Retinal pigment epithelial cell (primary cell): ENCODE measurements at regions not wholly inside any gene's neighbourhood (a gene's known extent, or its start where the extent isn't known, plus 50 kb on each side); places are given as distances from the start of the nearest gene placed in this dataset.
"Not testable (repeated sequence)": the region's sequence is repeated elsewhere in the genome, so short reads cannot be mapped to it uniquely, and the experiment has no call there.

Experiments used
- DNase-seq: peaks from one replicate; pipeline ENCODE4 v3.0.0-alpha.2; 2010; ENCODE audit warnings: low read depth
- H3K4me3 ChIP-seq: 2 replicates; pipeline ENCODE4 v1.5.1; 2011; ENCODE audit warnings: mild to moderate bottlenecking, low read length, control low read depth, moderate library complexity
- TF ChIP-seq, protein P1 (sequence below): conservative IDR thresholded peaks from 2 replicates; pipeline ENCODE4 v1.5.1; 2011; ENCODE audit warnings: low read depth, low read length, control low read depth, inconsistent platforms

DNA sequence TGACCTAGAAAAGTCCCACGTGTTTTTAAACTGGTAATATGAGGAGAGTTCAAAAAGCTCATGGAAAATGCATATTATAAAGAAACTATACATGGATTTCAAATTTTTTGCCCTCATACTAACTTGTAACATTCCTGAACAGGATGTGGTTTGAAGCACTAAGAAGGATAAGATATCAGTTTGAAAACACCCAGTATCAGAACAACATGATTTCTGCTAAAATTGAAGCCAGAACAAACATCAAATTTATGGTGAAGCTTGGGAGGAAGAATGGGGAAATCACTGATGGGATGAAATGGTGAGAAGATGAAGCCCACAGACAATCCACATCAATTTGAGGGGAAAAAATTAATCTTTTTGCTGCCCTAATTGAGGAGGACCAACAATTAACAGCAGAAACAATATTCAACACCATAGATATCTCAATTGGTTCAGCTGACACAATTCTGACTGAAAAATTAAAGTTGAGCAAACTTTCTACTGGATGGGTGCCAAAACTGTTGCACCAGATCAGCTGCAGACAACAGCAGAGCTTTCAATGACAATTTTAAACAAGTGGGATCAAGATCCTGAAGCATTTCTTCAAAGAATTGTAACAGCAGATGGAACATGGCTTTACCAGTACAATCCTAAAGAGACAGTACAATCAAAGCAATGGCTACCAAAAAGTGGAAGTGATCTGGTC, 113.2 kb upstream of the SNX2 start:
- TF ChIP-seq, protein P1, sequence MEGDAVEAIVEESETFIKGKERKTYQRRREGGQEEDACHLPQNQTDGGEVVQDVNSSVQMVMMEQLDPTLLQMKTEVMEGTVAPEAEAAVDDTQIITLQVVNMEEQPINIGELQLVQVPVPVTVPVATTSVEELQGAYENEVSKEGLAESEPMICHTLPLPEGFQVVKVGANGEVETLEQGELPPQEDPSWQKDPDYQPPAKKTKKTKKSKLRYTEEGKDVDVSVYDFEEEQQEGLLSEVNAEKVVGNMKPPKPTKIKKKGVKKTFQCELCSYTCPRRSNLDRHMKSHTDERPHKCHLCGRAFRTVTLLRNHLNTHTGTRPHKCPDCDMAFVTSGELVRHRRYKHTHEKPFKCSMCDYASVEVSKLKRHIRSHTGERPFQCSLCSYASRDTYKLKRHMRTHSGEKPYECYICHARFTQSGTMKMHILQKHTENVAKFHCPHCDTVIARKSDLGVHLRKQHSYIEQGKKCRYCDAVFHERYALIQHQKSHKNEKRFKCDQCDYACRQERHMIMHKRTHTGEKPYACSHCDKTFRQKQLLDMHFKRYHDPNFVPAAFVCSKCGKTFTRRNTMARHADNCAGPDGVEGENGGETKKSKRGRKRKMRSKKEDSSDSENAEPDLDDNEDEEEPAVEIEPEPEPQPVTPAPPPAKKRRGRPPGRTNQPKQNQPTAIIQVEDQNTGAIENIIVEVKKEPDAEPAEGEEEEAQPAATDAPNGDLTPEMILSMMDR = no peak
- DNase-seq = no peak

DNA sequence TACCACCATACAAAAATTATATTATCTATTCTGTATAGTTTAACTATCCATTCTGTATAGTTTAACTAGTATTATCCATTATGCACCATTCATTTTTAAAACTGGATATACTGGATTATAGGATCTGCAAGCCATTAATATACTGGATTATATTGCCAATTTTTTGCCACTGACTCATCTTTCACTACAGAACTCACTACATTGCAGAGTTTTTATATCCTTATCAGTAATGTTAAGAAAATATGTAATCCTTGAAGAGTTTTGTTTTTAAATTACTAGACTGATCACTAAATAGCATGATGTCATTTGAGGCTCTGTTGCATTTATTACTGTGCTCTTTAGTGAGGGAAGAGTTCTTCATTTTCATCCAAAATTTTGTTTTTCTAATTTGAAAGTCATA, 109.8 kb upstream of the SNX2 start:
- H3K4me3 ChIP-seq = no peak overlapping the region
- no peak for DNase-seq
- TF ChIP-seq, protein P1 = no peak

More for the DNA sequence above, 113.2 kb upstream of the SNX2 start:
- no peak overlapping the region for H3K4me3 ChIP-seq

DNA sequence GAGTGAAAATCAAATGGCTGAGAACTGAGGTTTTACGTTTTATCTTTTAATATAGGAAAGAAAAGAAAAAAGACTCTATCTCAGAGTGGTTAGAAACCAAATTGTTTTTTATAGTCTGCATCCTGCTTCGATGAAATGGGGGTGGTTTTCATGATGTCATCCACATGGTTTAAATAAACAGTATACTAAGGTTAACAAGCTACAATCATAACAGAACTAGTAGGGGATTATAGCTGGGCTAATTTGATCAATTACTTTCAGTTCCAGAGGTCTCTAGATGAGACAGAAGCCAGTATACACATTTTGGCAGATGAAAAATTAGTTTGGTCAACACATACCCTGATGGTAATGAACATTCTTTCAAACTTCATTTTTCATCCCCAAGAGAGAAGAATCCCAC, 106.3 kb upstream of the SNX2 start:
- TF ChIP-seq, protein P1 = no peak
- no peak overlapping the region for H3K4me3 ChIP-seq
- no peak for DNase-seq

DNA sequence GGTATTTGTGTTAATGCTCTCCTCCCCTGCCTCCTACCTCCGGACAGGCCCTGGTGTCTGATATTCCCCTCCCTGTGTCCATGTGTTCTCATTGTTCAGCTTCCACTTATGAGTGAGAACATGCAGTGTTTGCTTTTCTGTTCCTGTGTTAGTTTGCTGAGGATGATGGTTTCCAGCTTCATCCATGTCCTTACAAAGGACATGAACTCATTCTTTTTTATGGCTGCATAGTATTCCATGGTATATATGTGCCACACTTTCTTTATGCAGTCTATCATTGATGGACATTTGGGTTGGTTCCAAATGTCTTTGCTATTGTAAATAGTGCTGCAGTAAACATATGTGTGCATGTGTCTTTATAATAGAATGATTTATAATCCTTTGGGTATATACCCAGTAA, 105.2 kb upstream of the SNX2 start:
- not testable (repeated sequence) for DNase-seq, H3K4me3 ChIP-seq

DNA sequence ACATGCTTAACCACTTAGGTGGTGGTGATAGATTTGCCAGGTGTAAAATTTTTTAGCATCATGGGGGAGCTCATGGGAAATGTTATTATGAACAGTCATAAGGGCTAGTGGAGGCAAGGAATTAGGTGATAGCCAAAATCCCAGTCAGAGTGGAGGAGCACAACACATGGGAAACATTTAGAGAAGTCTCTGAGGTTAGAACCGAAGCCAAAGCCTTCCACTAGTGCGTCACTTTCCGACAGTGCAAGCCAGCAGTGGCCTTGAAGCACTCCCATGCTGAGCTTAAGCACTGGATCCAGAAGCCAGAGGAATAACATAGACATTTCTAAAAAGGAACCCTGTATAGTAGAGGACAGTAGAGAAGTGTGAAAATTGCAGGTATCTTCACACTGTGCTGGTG, 101.5 kb upstream of the SNX2 start:
- no peak overlapping the region for H3K4me3 ChIP-seq
- TF ChIP-seq, protein P1 = no peak
- DNase-seq = no peak

DNA sequence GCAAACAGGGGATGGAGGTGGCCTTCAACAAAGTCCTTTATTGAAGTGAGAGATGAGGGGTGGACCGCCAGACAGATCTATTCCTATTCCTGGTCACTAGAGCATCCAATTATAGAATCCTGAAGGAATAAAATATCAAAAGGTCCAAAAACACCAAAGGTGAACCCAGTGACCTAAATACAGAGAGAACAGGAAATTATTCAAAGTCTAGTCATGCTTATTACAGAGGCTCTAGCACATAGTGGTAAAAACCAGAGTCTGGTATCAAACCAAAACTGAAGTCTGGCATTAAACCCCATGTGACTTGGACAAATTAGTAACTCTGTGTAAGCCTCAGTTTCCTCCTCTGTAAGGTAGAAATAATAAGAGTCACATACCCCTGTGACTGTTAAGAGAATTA, 100.5 kb upstream of the SNX2 start:
- TF ChIP-seq, protein P1 = no peak
- no peak overlapping the region for H3K4me3 ChIP-seq
- no peak for DNase-seq

DNA sequence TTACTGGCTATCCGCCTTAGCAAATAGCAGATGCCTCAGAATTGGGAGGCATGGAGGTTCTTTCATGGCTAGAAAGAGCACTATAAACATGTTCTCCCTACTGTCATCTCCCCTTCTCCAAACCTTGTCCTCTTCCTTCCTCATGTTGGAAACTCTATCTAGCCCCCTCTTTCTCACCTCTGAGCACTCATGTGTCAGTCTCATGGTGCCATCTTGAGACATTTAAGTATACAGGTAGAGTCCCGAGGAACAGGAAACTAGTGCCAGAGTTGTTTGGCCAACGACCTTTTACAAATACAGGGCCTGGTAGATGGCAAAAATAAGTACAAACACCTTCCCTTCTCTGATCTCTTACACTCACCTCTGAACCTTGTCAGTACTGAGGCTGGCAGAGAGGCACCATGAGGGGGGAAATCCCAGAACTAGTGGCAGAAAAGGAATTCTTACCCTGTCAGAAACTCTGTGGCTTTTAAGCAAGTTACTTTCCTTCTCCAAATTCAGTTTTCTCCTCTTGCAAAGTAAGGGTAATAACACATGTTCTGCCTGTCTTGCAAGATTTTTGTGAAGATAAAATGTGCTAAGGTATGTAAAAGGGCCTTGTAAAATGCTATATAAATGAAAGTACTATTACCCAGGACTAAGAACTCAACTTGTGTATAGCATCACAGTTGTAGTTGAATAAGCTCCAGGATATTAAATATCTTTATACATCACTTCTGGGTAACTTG, 94.1 kb upstream of the SNX2 start:
- DNase-seq = no peak
- TF ChIP-seq, protein P1 = no peak
- no peak overlapping the region for H3K4me3 ChIP-seq
